ENCODE measurements at regions not wholly inside any gene's neighbourhood (a gene's known extent, or its start where the extent isn't known, plus 50 kb on each side); places are given as distances from the start of the nearest gene placed in this dataset.

- no peak for TF ChIP-seq EZH2 (IDR thresholded peaks at IDR 0.05)
- TF ChIP-seq, protein P1, sequence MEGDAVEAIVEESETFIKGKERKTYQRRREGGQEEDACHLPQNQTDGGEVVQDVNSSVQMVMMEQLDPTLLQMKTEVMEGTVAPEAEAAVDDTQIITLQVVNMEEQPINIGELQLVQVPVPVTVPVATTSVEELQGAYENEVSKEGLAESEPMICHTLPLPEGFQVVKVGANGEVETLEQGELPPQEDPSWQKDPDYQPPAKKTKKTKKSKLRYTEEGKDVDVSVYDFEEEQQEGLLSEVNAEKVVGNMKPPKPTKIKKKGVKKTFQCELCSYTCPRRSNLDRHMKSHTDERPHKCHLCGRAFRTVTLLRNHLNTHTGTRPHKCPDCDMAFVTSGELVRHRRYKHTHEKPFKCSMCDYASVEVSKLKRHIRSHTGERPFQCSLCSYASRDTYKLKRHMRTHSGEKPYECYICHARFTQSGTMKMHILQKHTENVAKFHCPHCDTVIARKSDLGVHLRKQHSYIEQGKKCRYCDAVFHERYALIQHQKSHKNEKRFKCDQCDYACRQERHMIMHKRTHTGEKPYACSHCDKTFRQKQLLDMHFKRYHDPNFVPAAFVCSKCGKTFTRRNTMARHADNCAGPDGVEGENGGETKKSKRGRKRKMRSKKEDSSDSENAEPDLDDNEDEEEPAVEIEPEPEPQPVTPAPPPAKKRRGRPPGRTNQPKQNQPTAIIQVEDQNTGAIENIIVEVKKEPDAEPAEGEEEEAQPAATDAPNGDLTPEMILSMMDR (IDR thresholded peaks at IDR 0.05) = no peak
These were observed 387.8 kb upstream of the CADM1 start for GRCh38 chr11:115892016-115892415.
